OCI-LY7 (cell line): ENCODE measurements at regions not wholly inside any gene's neighbourhood (a gene's known extent, or its start where the extent isn't known, plus 50 kb on each side); places are given as distances from the start of the nearest gene placed in this dataset.

ENCODE experiments used
- EZH2phosphoT487 ChIP-seq: fragments of 200-600 bp; sonication (generic); IDR thresholded peaks from 2 replicates; pipeline ENCODE4 v1.6.1; 2018; ENCODE audit warnings: low read depth, borderline replicate concordance, mild to moderate bottlenecking, mixed run types, antibody characterized with exemption, low read length, moderate library complexity, mixed read lengths
- TF ChIP-seq, protein P1 (sequence below): fragments of 200-600 bp; sonication (generic); conservative IDR thresholded peaks from 2 replicates; pipeline ENCODE4 v1.5.1; 2014; ENCODE audit warnings: mild to moderate bottlenecking, antibody characterized with exemption, low read length, moderate library complexity, mixed read lengths

DNA sequence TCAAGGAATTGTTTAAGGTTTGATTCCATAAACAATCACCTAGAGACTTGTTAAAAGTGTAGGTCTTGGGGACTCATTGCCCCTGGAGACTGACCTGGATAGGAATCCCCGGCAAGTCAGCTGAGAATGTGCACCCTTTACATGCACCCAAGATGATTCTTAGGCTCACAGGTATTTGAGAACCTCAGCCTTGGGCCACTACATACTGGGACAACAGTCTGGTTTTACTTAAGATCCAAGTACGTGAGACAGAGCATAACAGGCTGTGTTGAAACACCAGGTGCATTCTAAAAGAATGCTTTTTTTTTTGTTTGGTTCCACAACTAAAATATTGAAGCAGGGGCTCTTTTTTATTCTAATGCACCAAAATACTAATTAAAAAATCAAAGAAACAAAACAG, 215.8 kb downstream of the TMX3 start:
- TF ChIP-seq, protein P1, sequence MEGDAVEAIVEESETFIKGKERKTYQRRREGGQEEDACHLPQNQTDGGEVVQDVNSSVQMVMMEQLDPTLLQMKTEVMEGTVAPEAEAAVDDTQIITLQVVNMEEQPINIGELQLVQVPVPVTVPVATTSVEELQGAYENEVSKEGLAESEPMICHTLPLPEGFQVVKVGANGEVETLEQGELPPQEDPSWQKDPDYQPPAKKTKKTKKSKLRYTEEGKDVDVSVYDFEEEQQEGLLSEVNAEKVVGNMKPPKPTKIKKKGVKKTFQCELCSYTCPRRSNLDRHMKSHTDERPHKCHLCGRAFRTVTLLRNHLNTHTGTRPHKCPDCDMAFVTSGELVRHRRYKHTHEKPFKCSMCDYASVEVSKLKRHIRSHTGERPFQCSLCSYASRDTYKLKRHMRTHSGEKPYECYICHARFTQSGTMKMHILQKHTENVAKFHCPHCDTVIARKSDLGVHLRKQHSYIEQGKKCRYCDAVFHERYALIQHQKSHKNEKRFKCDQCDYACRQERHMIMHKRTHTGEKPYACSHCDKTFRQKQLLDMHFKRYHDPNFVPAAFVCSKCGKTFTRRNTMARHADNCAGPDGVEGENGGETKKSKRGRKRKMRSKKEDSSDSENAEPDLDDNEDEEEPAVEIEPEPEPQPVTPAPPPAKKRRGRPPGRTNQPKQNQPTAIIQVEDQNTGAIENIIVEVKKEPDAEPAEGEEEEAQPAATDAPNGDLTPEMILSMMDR: no peak
- no peak for TF ChIP-seq EZH2phosphoT487
